ENCODE measurements at regions not wholly inside any gene's neighbourhood (a gene's known extent, or its start where the extent isn't known, plus 50 kb on each side); places are given as distances from the start of the nearest gene placed in this dataset.

GRCh38 chr3:191644291-191644690 is 183.3 kb downstream of the PYDC2 start:
- Histone ChIP-seq H3K4me1 (ENCODE audit: control insufficient read depth, insufficient read depth, low read depth, low read length) (no peaks in the 10 kb centered on the region), H3K23ac (ENCODE audit: low read length in 2 of 2) (no peak overlapping the region), H2BK12ac (ENCODE audit: low read length in 2 of 2) (no peak overlapping the region), H3K36me3 (ENCODE audit: control insufficient read depth in 1 of 2, insufficient read depth in 2 of 2, low read depth in 1 of 2, low read length in 2 of 2) (peaks cover 0 to 3% of the 10 kb centered on the region in 2 experiments), H3K27ac (ENCODE audit: low read length, poor library complexity, severe bottlenecking) (no peak overlapping the region), H2AFZ (ENCODE audit: low read depth, low read length) (no peak overlapping the region), H4K91ac (ENCODE audit: low read length) (no peak overlapping the region), H3K4me3 (ENCODE audit: insufficient read depth in 1 of 2, low read depth in 1 of 2, low read length in 2 of 2) (no peak overlapping the region), H3K27me3 (ENCODE audit: control insufficient read depth in 1 of 2, insufficient read depth in 1 of 2, low read length in 2 of 2) (no peaks in the 10 kb centered on the region), H4K8ac (ENCODE audit: low read length) (no peak overlapping the region), H3K9me3 (ENCODE audit: control insufficient read depth, low read length) (peaks cover 20% of the 10 kb centered on the region), H3K9ac (ENCODE audit: low read length) (no peak overlapping the region), H3K18ac (ENCODE audit: low read depth in 1 of 2, low read length in 2 of 2) (no peak overlapping the region), H2BK15ac (ENCODE audit: low read depth, poor library complexity, severe bottlenecking) (no peak overlapping the region), H2BK5ac (ENCODE audit: low read depth, low read length, poor library complexity, severe bottlenecking) (no peak overlapping the region), H3K79me1 (replicated peaks; ENCODE audit: low read length, poor library complexity, severe bottlenecking) (no peaks in the 10 kb centered on the region), H3K4ac (ENCODE audit: low read depth in 1 of 2, low read length in 2 of 2) (no peak overlapping the region), H3K4me2 (ENCODE audit: low read length, poor library complexity, severe bottlenecking) (no peak overlapping the region), H3K14ac (ENCODE audit: low read length in 2 of 2) (no peak overlapping the region), H2BK120ac (ENCODE audit: low read depth, low read length) (no peak overlapping the region), H2AK5ac (ENCODE audit: low read length, severe bottlenecking) (no peak overlapping the region)
- WGBS, result no CpG with 5 or more reads among the region's 2 CpGs
- DNase-seq, result no peak

GRCh38 chr3:191646242-191646641 is 185.3 kb downstream of the PYDC2 start:
- Histone ChIP-seq H3K23ac (ENCODE audit: low read length in 2 of 2) (no peak overlapping the region), H2BK5ac (ENCODE audit: low read depth, low read length, poor library complexity, severe bottlenecking) (no peak overlapping the region), H3K4me3 (ENCODE audit: insufficient read depth in 1 of 2, low read depth in 1 of 2, low read length in 2 of 2) (no peak overlapping the region), H3K14ac (ENCODE audit: low read length in 2 of 2) (no peak overlapping the region), H3K9me3 (ENCODE audit: control insufficient read depth, low read length) (peaks cover 28% of the 10 kb centered on the region), H3K27me3 (ENCODE audit: control insufficient read depth in 1 of 2, insufficient read depth in 1 of 2, low read length in 2 of 2) (no peaks in the 10 kb centered on the region), H4K8ac (ENCODE audit: low read length) (no peak overlapping the region), H4K91ac (ENCODE audit: low read length) (no peak overlapping the region), H3K4me1 (ENCODE audit: control insufficient read depth, insufficient read depth, low read depth, low read length) (no peaks in the 10 kb centered on the region), H2BK120ac (ENCODE audit: low read depth, low read length) (no peak overlapping the region), H3K9ac (ENCODE audit: low read length) (no peak overlapping the region), H3K4ac (ENCODE audit: low read depth in 1 of 2, low read length in 2 of 2) (no peak overlapping the region), H2AK5ac (ENCODE audit: low read length, severe bottlenecking) (no peak overlapping the region), H2BK12ac (ENCODE audit: low read length in 2 of 2) (no peak overlapping the region), H3K18ac (ENCODE audit: low read depth in 1 of 2, low read length in 2 of 2) (no peak overlapping the region), H2BK15ac (ENCODE audit: low read depth, poor library complexity, severe bottlenecking) (no peak overlapping the region), H3K79me1 (replicated peaks; ENCODE audit: low read length, poor library complexity, severe bottlenecking) (no peaks in the 10 kb centered on the region), H3K4me2 (ENCODE audit: low read length, poor library complexity, severe bottlenecking) (no peak overlapping the region), H2AFZ (ENCODE audit: low read depth, low read length) (no peak overlapping the region), H3K36me3 (ENCODE audit: control insufficient read depth in 1 of 2, insufficient read depth in 2 of 2, low read depth in 1 of 2, low read length in 2 of 2) (peaks cover 0 to 6% of the 10 kb centered on the region in 2 experiments), H3K27ac (ENCODE audit: low read length, poor library complexity, severe bottlenecking) (no peak overlapping the region)
- no peak for DNase-seq
- 88% methylated on average over 2 of the region's 4 CpGs for WGBS

GRCh38 chr3:191648787-191649186 is 187.8 kb downstream of the PYDC2 start:
- Histone ChIP-seq H2AK5ac (ENCODE audit: low read length, severe bottlenecking) (no peak overlapping the region), H3K9ac (ENCODE audit: low read length) (no peak overlapping the region), H3K79me1 (replicated peaks; ENCODE audit: low read length, poor library complexity, severe bottlenecking) (no peaks in the 10 kb centered on the region), H3K23ac (ENCODE audit: low read length in 2 of 2) (no peak overlapping the region), H2BK120ac (ENCODE audit: low read depth, low read length) (no peak overlapping the region), H2BK5ac (ENCODE audit: low read depth, low read length, poor library complexity, severe bottlenecking) (no peak overlapping the region), H2AFZ (ENCODE audit: low read depth, low read length) (no peak overlapping the region), H4K8ac (ENCODE audit: low read length) (no peak overlapping the region), H3K18ac (ENCODE audit: low read depth in 1 of 2, low read length in 2 of 2) (no peak overlapping the region), H3K27ac (ENCODE audit: low read length, poor library complexity, severe bottlenecking) (no peak overlapping the region), H3K4ac (ENCODE audit: low read depth in 1 of 2, low read length in 2 of 2) (no peak overlapping the region), H3K14ac (ENCODE audit: low read length in 2 of 2) (no peak overlapping the region), H2BK15ac (ENCODE audit: low read depth, poor library complexity, severe bottlenecking) (no peak overlapping the region), H3K36me3 (ENCODE audit: control insufficient read depth in 1 of 2, insufficient read depth in 2 of 2, low read depth in 1 of 2, low read length in 2 of 2) (peaks cover 0 to 2% of the 10 kb centered on the region in 2 experiments), H3K27me3 (ENCODE audit: control insufficient read depth in 1 of 2, insufficient read depth in 1 of 2, low read length in 2 of 2) (no peaks in the 10 kb centered on the region), H3K9me3 (ENCODE audit: control insufficient read depth, low read length) (peaks cover 46% of the 10 kb centered on the region), H3K4me3 (ENCODE audit: insufficient read depth in 1 of 2, low read depth in 1 of 2, low read length in 2 of 2) (no peak overlapping the region), H4K91ac (ENCODE audit: low read length) (no peak overlapping the region), H3K4me2 (ENCODE audit: low read length, poor library complexity, severe bottlenecking) (no peak overlapping the region), H2BK12ac (ENCODE audit: low read length in 2 of 2) (no peak overlapping the region), H3K4me1 (ENCODE audit: control insufficient read depth, insufficient read depth, low read depth, low read length) (no peaks in the 10 kb centered on the region)
- DNase-seq, result no peak

GRCh38 chr3:191649626-191650025 is 188.7 kb downstream of the PYDC2 start:
- no peak overlapping the region for H4K8ac ChIP-seq (ENCODE audit: low read length)
- no peak overlapping the region for H2BK12ac ChIP-seq (ENCODE audit: low read length in 2 of 2)
- WGBS, result 59% methylated on average over 1 of the region's 1 CpG
- H2AFZ ChIP-seq (ENCODE audit: low read depth, low read length), result no peak overlapping the region
- DNase-seq, result no peak
- no peak overlapping the region for H3K4me2 ChIP-seq (ENCODE audit: low read length, poor library complexity, severe bottlenecking)
- H3K27me3 ChIP-seq (ENCODE audit: control insufficient read depth in 1 of 2, insufficient read depth in 1 of 2, low read length in 2 of 2), result no peaks in the 10 kb centered on the region
- H3K14ac ChIP-seq (ENCODE audit: low read length in 2 of 2), result no peak overlapping the region
- no peaks in the 10 kb centered on the region for H3K79me1 ChIP-seq (replicated peaks; ENCODE audit: low read length, poor library complexity, severe bottlenecking)
- peaks cover 0 to 2% of the 10 kb centered on the region in 2 experiments for H3K36me3 ChIP-seq (ENCODE audit: control insufficient read depth in 1 of 2, insufficient read depth in 2 of 2, low read depth in 1 of 2, low read length in 2 of 2)
- H3K4ac ChIP-seq (ENCODE audit: low read depth in 1 of 2, low read length in 2 of 2), result no peak overlapping the region
- no peak overlapping the region for H4K91ac ChIP-seq (ENCODE audit: low read length)
- no peak overlapping the region for H2BK15ac ChIP-seq (ENCODE audit: low read depth, poor library complexity, severe bottlenecking)
- H3K9ac ChIP-seq (ENCODE audit: low read length), result no peak overlapping the region
- no peak overlapping the region for H3K4me3 ChIP-seq (ENCODE audit: insufficient read depth in 1 of 2, low read depth in 1 of 2, low read length in 2 of 2)
- no peak overlapping the region for H2BK5ac ChIP-seq (ENCODE audit: low read depth, low read length, poor library complexity, severe bottlenecking)
- no peak overlapping the region for H2BK120ac ChIP-seq (ENCODE audit: low read depth, low read length)
- no peak overlapping the region for H3K18ac ChIP-seq (ENCODE audit: low read depth in 1 of 2, low read length in 2 of 2)
- no peak overlapping the region for H3K23ac ChIP-seq (ENCODE audit: low read length in 2 of 2)
- no peaks in the 10 kb centered on the region for H3K4me1 ChIP-seq (ENCODE audit: control insufficient read depth, insufficient read depth, low read depth, low read length)
- no peak overlapping the region for H3K27ac ChIP-seq (ENCODE audit: low read length, poor library complexity, severe bottlenecking)
- peaks cover 47% of the 10 kb centered on the region for H3K9me3 ChIP-seq (ENCODE audit: control insufficient read depth, low read length)
- H2AK5ac ChIP-seq (ENCODE audit: low read length, severe bottlenecking), result no peak overlapping the region

Measured in mesenchymal stem cell (in vitro differentiated cells and primary cell).